ENCODE measurements at regions not wholly inside any gene's neighbourhood (a gene's known extent, or its start where the extent isn't known, plus 50 kb on each side); places are given as distances from the start of the nearest gene placed in this dataset.

DNA sequence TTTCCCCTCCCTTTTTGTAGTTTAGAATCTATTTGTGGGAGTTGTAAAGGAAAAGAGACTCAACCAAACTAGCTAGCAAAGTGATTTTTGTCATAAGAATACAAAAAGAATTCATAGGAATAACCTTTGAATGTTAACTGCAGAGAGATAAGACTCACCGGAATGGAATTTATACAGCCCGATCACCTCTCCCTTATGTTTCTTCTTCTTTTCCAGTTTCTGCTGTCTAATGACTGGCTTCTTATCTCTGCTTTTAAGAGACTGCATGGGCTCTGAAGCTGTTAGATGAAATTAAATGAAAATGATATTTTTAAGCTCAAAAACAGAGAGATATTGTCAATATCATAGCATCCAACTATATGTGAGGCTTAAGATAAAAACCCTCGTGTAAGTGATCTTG lies 1095.9 kb downstream of the REEP3 start:
- Histone ChIP-seq H3K4me3 (ENCODE audit: low read depth, low read length, poor library complexity, severe bottlenecking) (no peak overlapping the region), H3K27ac (ENCODE audit: low read depth, low read length, poor library complexity, severe bottlenecking) (no peak overlapping the region), H3K9me3 (ENCODE audit: low read depth, low read length, poor library complexity, severe bottlenecking) (no peaks in the 10 kb centered on the region), H3K4me1 (ENCODE audit: insufficient read depth, low read length, poor library complexity, severe bottlenecking) (no peaks in the 10 kb centered on the region), H3K27me3 (replicated peaks; ENCODE audit: insufficient read depth, low read depth, low read length, poor library complexity) (no peaks in the 10 kb centered on the region), H3K36me3 (ENCODE audit: insufficient read depth, low read length, poor library complexity, severe bottlenecking) (no peaks in the 10 kb centered on the region)
- no TSS peak for BruUV-seq (replicated peaks)
- TF ChIP-seq, protein P1, sequence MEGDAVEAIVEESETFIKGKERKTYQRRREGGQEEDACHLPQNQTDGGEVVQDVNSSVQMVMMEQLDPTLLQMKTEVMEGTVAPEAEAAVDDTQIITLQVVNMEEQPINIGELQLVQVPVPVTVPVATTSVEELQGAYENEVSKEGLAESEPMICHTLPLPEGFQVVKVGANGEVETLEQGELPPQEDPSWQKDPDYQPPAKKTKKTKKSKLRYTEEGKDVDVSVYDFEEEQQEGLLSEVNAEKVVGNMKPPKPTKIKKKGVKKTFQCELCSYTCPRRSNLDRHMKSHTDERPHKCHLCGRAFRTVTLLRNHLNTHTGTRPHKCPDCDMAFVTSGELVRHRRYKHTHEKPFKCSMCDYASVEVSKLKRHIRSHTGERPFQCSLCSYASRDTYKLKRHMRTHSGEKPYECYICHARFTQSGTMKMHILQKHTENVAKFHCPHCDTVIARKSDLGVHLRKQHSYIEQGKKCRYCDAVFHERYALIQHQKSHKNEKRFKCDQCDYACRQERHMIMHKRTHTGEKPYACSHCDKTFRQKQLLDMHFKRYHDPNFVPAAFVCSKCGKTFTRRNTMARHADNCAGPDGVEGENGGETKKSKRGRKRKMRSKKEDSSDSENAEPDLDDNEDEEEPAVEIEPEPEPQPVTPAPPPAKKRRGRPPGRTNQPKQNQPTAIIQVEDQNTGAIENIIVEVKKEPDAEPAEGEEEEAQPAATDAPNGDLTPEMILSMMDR (conservative IDR thresholded peaks at IDR 0.05; ENCODE audit: low read depth, low read length): no peak
- no peak for TF ChIP-seq EZH2 (IDR thresholded peaks at IDR 0.05; ENCODE audit: borderline replicate concordance, low read depth, low read length, poor library complexity, severe bottlenecking)
- POLR2A ChIA-PET (ENCODE audit: low non-redundant PET): no interaction called here
- DNase-seq (ENCODE audit: low spot score): no peak
- CTCF ChIA-PET: no interaction called here
- intact Hi-C loops (cut with micrococcal nuclease; ENCODE audit: unreplicated experiment): no loop called here

DNA sequence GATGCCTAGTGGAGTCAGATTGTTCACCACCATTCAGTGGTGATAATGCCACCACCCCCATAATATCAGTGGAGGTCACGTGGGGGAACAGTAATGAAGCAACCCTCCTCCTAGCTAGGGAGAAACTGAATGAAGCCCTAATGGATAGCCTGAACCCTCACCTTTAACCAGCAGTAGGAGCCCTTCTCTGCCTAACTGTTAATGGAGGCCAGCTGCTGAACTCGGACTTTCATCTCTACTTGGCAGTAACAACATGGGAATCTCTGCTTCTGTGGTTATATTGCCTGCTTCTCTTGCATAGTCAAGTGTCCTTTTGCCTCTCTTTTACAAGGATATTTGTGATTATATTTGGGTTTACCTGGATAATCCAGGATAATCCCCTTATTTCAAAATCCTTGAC lies 1097.9 kb downstream of the REEP3 start:
- H3K4me3 ChIP-seq (ENCODE audit: low read depth, low read length, poor library complexity, severe bottlenecking): no peak overlapping the region
- POLR2A ChIA-PET (ENCODE audit: low non-redundant PET): no interaction called here
- no peak overlapping the region for H3K27ac ChIP-seq (ENCODE audit: low read depth, low read length, poor library complexity, severe bottlenecking)
- CTCF ChIA-PET: no interaction called here
- intact Hi-C loops (cut with micrococcal nuclease; ENCODE audit: unreplicated experiment): no loop called here
- no peak for DNase-seq (ENCODE audit: low spot score)
- H3K27me3 ChIP-seq (replicated peaks; ENCODE audit: insufficient read depth, low read depth, low read length, poor library complexity): no peaks in the 10 kb centered on the region
- TF ChIP-seq, protein P1 (conservative IDR thresholded peaks at IDR 0.05; ENCODE audit: low read depth, low read length): no peak
- TF ChIP-seq EZH2 (IDR thresholded peaks at IDR 0.05; ENCODE audit: borderline replicate concordance, low read depth, low read length, poor library complexity, severe bottlenecking): no peak
- BruUV-seq (replicated peaks): no TSS peak
- H3K4me1 ChIP-seq (ENCODE audit: insufficient read depth, low read length, poor library complexity, severe bottlenecking): no peaks in the 10 kb centered on the region
- no peaks in the 10 kb centered on the region for H3K36me3 ChIP-seq (ENCODE audit: insufficient read depth, low read length, poor library complexity, severe bottlenecking)
- no peaks in the 10 kb centered on the region for H3K9me3 ChIP-seq (ENCODE audit: low read depth, low read length, poor library complexity, severe bottlenecking)

DNA sequence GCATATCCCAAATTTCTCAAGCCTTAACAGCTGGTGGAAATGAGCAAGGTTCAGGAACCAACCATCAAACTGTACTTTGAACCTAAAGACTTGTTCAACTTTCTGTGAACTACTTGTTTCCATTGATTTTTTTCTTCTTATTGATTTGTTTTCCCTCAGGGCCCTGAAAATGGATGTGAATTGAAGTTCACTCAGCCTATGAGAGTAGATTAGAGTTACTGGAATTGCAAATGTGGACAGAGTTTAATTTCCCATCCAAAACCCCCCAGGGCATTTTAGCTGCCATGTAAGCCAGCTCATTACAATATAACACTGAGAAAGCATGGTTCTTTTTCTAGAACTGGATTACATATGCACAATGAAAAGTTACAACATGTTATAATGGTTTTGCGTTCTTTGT lies 1105.7 kb downstream of the REEP3 start:
- TF ChIP-seq, protein P1 (conservative IDR thresholded peaks at IDR 0.05; ENCODE audit: low read depth, low read length): no peak
- TF ChIP-seq EZH2 (IDR thresholded peaks at IDR 0.05; ENCODE audit: borderline replicate concordance, low read depth, low read length, poor library complexity, severe bottlenecking): no peak

More for the DNA sequence above, 1105.7 kb downstream of the REEP3 start:
- H3K4me1 ChIP-seq (ENCODE audit: insufficient read depth, low read length, poor library complexity, severe bottlenecking): no peaks in the 10 kb centered on the region
- no peaks in the 10 kb centered on the region for H3K9me3 ChIP-seq (ENCODE audit: low read depth, low read length, poor library complexity, severe bottlenecking)
- no peak overlapping the region for H3K4me3 ChIP-seq (ENCODE audit: low read depth, low read length, poor library complexity, severe bottlenecking)
- no TSS peak for BruUV-seq (replicated peaks)
- no peaks in the 10 kb centered on the region for H3K36me3 ChIP-seq (ENCODE audit: insufficient read depth, low read length, poor library complexity, severe bottlenecking)
- ChIA-PET CTCF (no interaction called here), POLR2A (ENCODE audit: low non-redundant PET) (no interaction called here)
- H3K27ac ChIP-seq (ENCODE audit: low read depth, low read length, poor library complexity, severe bottlenecking): no peak overlapping the region
- no peaks in the 10 kb centered on the region for H3K27me3 ChIP-seq (replicated peaks; ENCODE audit: insufficient read depth, low read depth, low read length, poor library complexity)
- intact Hi-C loops (cut with micrococcal nuclease; ENCODE audit: unreplicated experiment): no loop called here
- DNase-seq (ENCODE audit: low spot score): no peak

All from A673 (cell line).